Fibroblast of lung (primary cell): ENCODE measurements at regions not wholly inside any gene's neighbourhood (a gene's known extent, or its start where the extent isn't known, plus 50 kb on each side); places are given as distances from the start of the nearest gene placed in this dataset.

ENCODE experiments used
- DNase-seq, 2 donors: peaks; one replicate each; pipeline versions ENCODE4 v3.0.0 to v3.0.0-alpha.2; 2010; ENCODE audit warnings: low read depth in 2 of 2
- H2AFZ ChIP-seq: 2 replicates; pipeline ENCODE4 v1.5.1; 2012; ENCODE audit warnings: low read length, control low read depth, inconsistent platforms
- H3K27ac ChIP-seq: 2 replicates; pipeline ENCODE4 v1.5.1; 2011; ENCODE audit warnings: low read length, control low read depth; ENCODE audit not compliant: insufficient read depth
- H3K27me3 ChIP-seq: 2 replicates; pipeline ENCODE4 v1.5.1; 2011; ENCODE audit warnings: mild to moderate bottlenecking, low read length; ENCODE audit not compliant: control insufficient read depth, insufficient read depth
- H3K36me3 ChIP-seq: 2 replicates; pipeline ENCODE4 v1.5.1; 2011; ENCODE audit warnings: low read length; ENCODE audit not compliant: control insufficient read depth, insufficient read depth
- H3K4me1 ChIP-seq: 2 replicates; pipeline ENCODE4 v1.5.1; 2011; ENCODE audit warnings: low read length; ENCODE audit not compliant: control insufficient read depth, insufficient read depth; ENCODE audit errors: extremely low read depth
- H3K4me2 ChIP-seq: 2 replicates; pipeline ENCODE4 v1.5.1; 2011; ENCODE audit warnings: low read length, control low read depth; ENCODE audit not compliant: insufficient read depth; ENCODE audit errors: extremely low read depth
- H3K4me3 ChIP-seq, 4 experiments: fragments of 200-600 bp in 1 of 4; sonication (generic) in 1 of 4; replicated peaks in 1 of 4; 2 replicates each; pipeline ENCODE4 v1.5.1; 2011 to 2016; ENCODE audit warnings: low read length in 4 of 4, low read depth in 3 of 4, mild to moderate bottlenecking in 3 of 4, control low read depth in 2 of 4, inconsistent platforms in 1 of 4, mixed read lengths in 1 of 4; ENCODE audit not compliant: insufficient read depth in 1 of 4; ENCODE audit errors: control extremely low read depth in 1 of 4
- H3K79me2 ChIP-seq: 2 replicates; pipeline ENCODE4 v1.5.1; 2012; ENCODE audit warnings: mild to moderate bottlenecking, low read length, inconsistent platforms; ENCODE audit not compliant: control insufficient read depth, insufficient read depth
- H3K9ac ChIP-seq: 2 replicates; pipeline ENCODE4 v1.5.1; 2011; ENCODE audit warnings: mild to moderate bottlenecking, low read length, control low read depth; ENCODE audit not compliant: insufficient read depth
- H3K9me3 ChIP-seq: 2 replicates; pipeline ENCODE4 v1.5.1; 2012; ENCODE audit warnings: low read depth, low read length; ENCODE audit not compliant: control insufficient read depth, insufficient read depth
- H4K20me1 ChIP-seq: 2 replicates; pipeline ENCODE4 v1.5.1; 2011; ENCODE audit warnings: low read length; ENCODE audit not compliant: control insufficient read depth, insufficient read depth; ENCODE audit errors: extremely low read depth
- CTCF ChIP-seq, 2 donors: IDR thresholded peaks in 1 of 2; conservative IDR thresholded peaks in 1 of 2; 1 replicate in 1 of 2; 2 replicates in 1 of 2; pipeline ENCODE4 v1.5.1; 2011 to 2012; ENCODE audit warnings: low read length in 2 of 2, control low read depth in 1 of 2, inconsistent platforms in 1 of 2, low read depth in 1 of 2, mild to moderate bottlenecking in 1 of 2
- EZH2 ChIP-seq: IDR thresholded peaks from 2 replicates; pipeline ENCODE4 v1.5.1; 2012; ENCODE audit warnings: low read length, control low read depth, mild to moderate bottlenecking; ENCODE audit errors: missing control alignments

GRCh38 chr11:97280347-97280746 lies 890.5 kb downstream of the JRKL start:
- H3K27me3 ChIP-seq = no peaks in the 10 kb centered on the region
- no peak overlapping the region for H3K27ac ChIP-seq
- TF ChIP-seq EZH2 (no peak), CTCF (conservative IDR thresholded peaks at IDR 0.05 in 1 of 2, IDR thresholded peaks at IDR 0.05 in 1 of 2; ENCODE audit: low read depth in 1 of 2, low read length in 2 of 2) (no peak)
- no peaks in the 10 kb centered on the region for H3K4me1 ChIP-seq
- no peaks in the 10 kb centered on the region for H3K9me3 ChIP-seq
- no peak overlapping the region for H3K4me3 ChIP-seq
- no peak overlapping the region for H2AFZ ChIP-seq
- H3K79me2 ChIP-seq = no peaks in the 10 kb centered on the region
- H3K9ac ChIP-seq = no peak overlapping the region
- DNase-seq = no peak
- no peak overlapping the region for H3K4me2 ChIP-seq
- H3K36me3 ChIP-seq = no peaks in the 10 kb centered on the region
- H4K20me1 ChIP-seq = no peaks in the 10 kb centered on the region

DNA sequence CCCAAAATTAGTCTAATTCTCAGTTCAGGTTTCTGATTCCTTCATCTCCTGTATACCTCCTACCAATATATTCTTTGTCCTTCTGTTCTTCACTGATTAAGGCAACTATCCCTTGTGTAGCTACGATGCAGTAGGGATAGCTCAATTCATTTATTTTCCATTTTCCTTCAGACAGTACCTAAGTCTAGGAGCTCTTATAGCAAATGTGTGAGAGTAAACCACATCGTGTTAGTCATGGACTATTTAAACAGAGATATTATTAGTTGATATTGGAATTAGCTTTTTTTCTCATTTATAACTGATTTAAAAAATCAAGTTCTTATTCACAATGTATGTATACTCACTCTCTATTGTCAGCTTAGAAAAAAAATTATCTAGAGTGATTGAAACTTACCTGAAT lies 900.0 kb downstream of the JRKL start:
- TF ChIP-seq CTCF (conservative IDR thresholded peaks at IDR 0.05 in 1 of 2, IDR thresholded peaks at IDR 0.05 in 1 of 2; ENCODE audit: low read depth in 1 of 2, low read length in 2 of 2) = no peak
- no peak for TF ChIP-seq EZH2
- Histone ChIP-seq H3K4me1 (no peaks in the 10 kb centered on the region), H3K27ac (no peak overlapping the region), H3K9ac (no peak overlapping the region), H3K79me2 (no peaks in the 10 kb centered on the region), H3K4me2 (no peak overlapping the region), H3K27me3 (no peaks in the 10 kb centered on the region), H3K9me3 (no peaks in the 10 kb centered on the region), H3K36me3 (no peaks in the 10 kb centered on the region), H4K20me1 (no peaks in the 10 kb centered on the region), H2AFZ (no peak overlapping the region), H3K4me3 (no peak overlapping the region)
- no peak for DNase-seq

DNA sequence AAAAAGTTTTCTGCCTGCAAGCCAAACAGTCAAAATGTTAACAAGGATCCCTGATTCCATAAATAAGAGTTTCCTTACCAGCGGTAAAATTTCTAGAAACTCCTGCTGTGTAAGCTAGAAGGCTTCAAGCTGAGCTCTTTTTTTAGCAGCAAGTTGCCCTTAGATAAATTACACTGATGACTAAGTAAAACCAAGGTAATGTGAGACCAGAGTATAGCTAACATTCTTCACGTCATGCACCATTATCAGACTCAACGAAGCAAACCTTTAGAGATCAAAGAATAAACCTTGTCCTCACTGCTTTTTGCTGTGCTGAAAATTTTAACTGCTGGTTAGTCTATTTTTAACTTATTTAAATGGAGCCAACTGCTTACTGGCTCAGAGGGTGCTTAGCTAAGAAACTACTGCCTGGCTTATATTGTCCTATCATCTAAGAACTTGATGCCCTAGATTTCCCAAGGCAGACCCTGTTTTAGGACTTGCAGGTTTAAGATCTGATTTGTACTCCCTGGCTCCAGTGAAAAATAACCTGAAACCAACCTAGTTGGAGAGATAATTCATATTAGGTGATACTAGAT lies 900.7 kb downstream of the JRKL start:
- TF ChIP-seq EZH2 = no peak
- no peak for TF ChIP-seq CTCF (conservative IDR thresholded peaks at IDR 0.05 in 1 of 2, IDR thresholded peaks at IDR 0.05 in 1 of 2; ENCODE audit: low read depth in 1 of 2, low read length in 2 of 2)
- Histone ChIP-seq H3K9ac (no peak overlapping the region), H3K4me3 (no peak overlapping the region), H3K79me2 (no peaks in the 10 kb centered on the region), H3K9me3 (no peaks in the 10 kb centered on the region), H2AFZ (no peak overlapping the region), H3K4me1 (no peaks in the 10 kb centered on the region), H3K36me3 (no peaks in the 10 kb centered on the region), H4K20me1 (no peaks in the 10 kb centered on the region), H3K27me3 (no peaks in the 10 kb centered on the region), H3K27ac (no peak overlapping the region), H3K4me2 (no peak overlapping the region)
- peak in 1 of 2 donors; percentile 18 for DNase-seq
